ENCODE measurements at regions not wholly inside any gene's neighbourhood (a gene's known extent, or its start where the extent isn't known, plus 50 kb on each side); places are given as distances from the start of the nearest gene placed in this dataset.

DNA sequence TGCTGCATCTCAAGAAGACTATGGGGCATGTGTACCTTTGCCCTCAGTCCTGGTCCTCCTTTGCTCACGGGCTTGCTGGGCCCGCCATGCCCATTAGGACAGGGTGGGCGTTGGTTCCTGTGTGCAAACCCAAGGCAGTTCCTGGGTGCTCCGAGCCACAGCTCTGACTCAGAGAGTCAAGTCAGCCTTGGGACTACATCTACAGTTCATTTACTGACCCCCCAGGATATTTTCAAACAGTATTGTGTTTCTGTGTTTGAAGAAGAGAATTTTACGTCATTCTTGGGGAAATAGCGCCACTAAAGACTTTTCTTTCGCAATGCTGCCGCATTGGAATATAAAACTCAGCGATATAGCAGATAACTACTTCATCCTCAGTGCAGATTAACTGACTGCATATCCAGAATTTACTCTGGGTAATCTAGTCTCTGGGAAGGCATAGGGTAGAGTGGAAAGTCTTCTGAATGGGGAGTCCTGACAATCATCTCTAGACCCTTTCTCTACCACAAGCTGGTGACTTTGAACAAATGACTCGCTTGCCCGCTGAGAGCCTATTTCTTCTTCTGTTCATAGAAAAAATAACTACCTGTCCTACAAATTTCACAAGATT, 638.9 kb upstream of the FZD8 start:
- TF ChIP-seq EZH2phosphoT487 (IDR thresholded peaks at IDR 0.05; ENCODE audit: low read length) (no peak), EZH2 (optimal IDR thresholded peaks at IDR 0.05; ENCODE audit: low read depth, low read length) (no peak), CTCF (IDR thresholded peaks at IDR 0.05; ENCODE audit: low read length) (no peak)
- no peak for DNase-seq

DNA sequence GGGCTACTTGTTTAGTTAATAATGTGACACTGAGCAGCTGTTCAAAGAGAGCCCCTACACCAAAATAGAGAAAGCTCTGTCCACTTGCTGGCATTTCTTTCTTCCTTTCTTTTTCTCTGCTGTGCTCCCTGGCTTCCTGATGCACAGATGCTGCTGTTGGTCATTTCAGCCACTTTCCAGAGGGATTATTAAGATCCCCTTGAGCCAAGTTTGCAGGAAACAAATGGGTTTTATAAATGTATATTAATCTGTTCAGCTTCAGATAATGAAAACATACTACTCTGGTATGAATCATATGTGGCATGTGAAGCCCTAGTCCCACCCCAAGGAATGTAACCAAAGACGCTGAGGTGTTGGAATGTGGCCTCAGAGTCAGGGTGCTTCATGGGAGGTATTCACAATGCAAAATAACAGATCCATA, 638.2 kb upstream of the FZD8 start:
- Histone ChIP-seq H3K27ac (ENCODE audit: low read length) (no peak overlapping the region), H3K4me1 (ENCODE audit: low read length) (no peaks in the 10 kb centered on the region), H3K4me2 (ENCODE audit: low read depth, low read length) (no peak overlapping the region), H3K9me3 (replicated peaks; ENCODE audit: insufficient read depth, low read length) (no peaks in the 10 kb centered on the region), H3K27me3 (replicated peaks; ENCODE audit: insufficient read depth, low read length) (no peaks in the 10 kb centered on the region), H3F3A (ENCODE audit: insufficient read depth, low read length) (no peaks in the 10 kb centered on the region), H3K9me2 (replicated peaks; ENCODE audit: insufficient read depth, low read length) (no peaks in the 10 kb centered on the region), H3K36me3 (replicated peaks; ENCODE audit: insufficient read depth, low read length) (no peaks in the 10 kb centered on the region), H2AFZ (ENCODE audit: low read length) (no peak overlapping the region), H3K9ac (ENCODE audit: low read length) (no peak overlapping the region), H3K79me2 (ENCODE audit: low read length) (no peaks in the 10 kb centered on the region), H4K20me1 (ENCODE audit: insufficient read depth, low read length) (no peaks in the 10 kb centered on the region), H3K4me3 (ENCODE audit: low read length) (no peak overlapping the region)
- DNase-seq = no peak
- TF ChIP-seq EZH2 (optimal IDR thresholded peaks at IDR 0.05; ENCODE audit: low read depth, low read length) = no peak
- no peak for TF ChIP-seq CTCF (IDR thresholded peaks at IDR 0.05; ENCODE audit: low read length)
- no peak for TF ChIP-seq EZH2phosphoT487 (IDR thresholded peaks at IDR 0.05; ENCODE audit: low read length)

More for the DNA sequence above, 638.9 kb upstream of the FZD8 start:
- no peak overlapping the region for H3K9ac ChIP-seq (ENCODE audit: low read length)
- H2AFZ ChIP-seq (ENCODE audit: low read length) = no peak overlapping the region
- no peaks in the 10 kb centered on the region for H3K9me3 ChIP-seq (replicated peaks; ENCODE audit: insufficient read depth, low read length)
- H4K20me1 ChIP-seq (ENCODE audit: insufficient read depth, low read length) = no peaks in the 10 kb centered on the region
- H3K27ac ChIP-seq (ENCODE audit: low read length) = no peak overlapping the region
- H3K79me2 ChIP-seq (ENCODE audit: low read length) = no peaks in the 10 kb centered on the region
- no peaks in the 10 kb centered on the region for H3K27me3 ChIP-seq (replicated peaks; ENCODE audit: insufficient read depth, low read length)
- no peaks in the 10 kb centered on the region for H3K36me3 ChIP-seq (replicated peaks; ENCODE audit: insufficient read depth, low read length)
- no peak overlapping the region for H3K4me3 ChIP-seq (ENCODE audit: low read length)
- H3K9me2 ChIP-seq (replicated peaks; ENCODE audit: insufficient read depth, low read length) = no peaks in the 10 kb centered on the region
- H3K4me2 ChIP-seq (ENCODE audit: low read depth, low read length) = no peak overlapping the region
- H3K4me1 ChIP-seq (ENCODE audit: low read length) = no peaks in the 10 kb centered on the region
- H3F3A ChIP-seq (ENCODE audit: insufficient read depth, low read length) = no peaks in the 10 kb centered on the region

- Histone ChIP-seq H4K20me1 (ENCODE audit: insufficient read depth, low read length) (no peaks in the 10 kb centered on the region), H3K4me1 (ENCODE audit: low read length) (no peaks in the 10 kb centered on the region), H3F3A (ENCODE audit: insufficient read depth, low read length) (no peaks in the 10 kb centered on the region), H3K4me3 (ENCODE audit: low read length) (no peak overlapping the region), H3K9me3 (replicated peaks; ENCODE audit: insufficient read depth, low read length) (no peaks in the 10 kb centered on the region), H3K27me3 (replicated peaks; ENCODE audit: insufficient read depth, low read length) (no peaks in the 10 kb centered on the region), H3K4me2 (ENCODE audit: low read depth, low read length) (no peak overlapping the region), H3K27ac (ENCODE audit: low read length) (no peak overlapping the region), H3K36me3 (replicated peaks; ENCODE audit: insufficient read depth, low read length) (no peaks in the 10 kb centered on the region), H2AFZ (ENCODE audit: low read length) (no peak overlapping the region), H3K9me2 (replicated peaks; ENCODE audit: insufficient read depth, low read length) (no peaks in the 10 kb centered on the region), H3K9ac (ENCODE audit: low read length) (no peak overlapping the region), H3K79me2 (ENCODE audit: low read length) (no peaks in the 10 kb centered on the region)
- DNase-seq = no peak
- TF ChIP-seq EZH2phosphoT487 (IDR thresholded peaks at IDR 0.05; ENCODE audit: low read length) = no peak
- TF ChIP-seq EZH2 (optimal IDR thresholded peaks at IDR 0.05; ENCODE audit: low read depth, low read length) = no peak
- no peak for TF ChIP-seq CTCF (IDR thresholded peaks at IDR 0.05; ENCODE audit: low read length)
Measured at GRCh38 chr10:36278176-36278575, 636.1 kb upstream of the FZD8 start.

Measured in MM.1S (cell line).